GM21526 (cell line): ENCODE measurements at regions not wholly inside any gene's neighbourhood (a gene's known extent, or its start where the extent isn't known, plus 50 kb on each side); places are given as distances from the start of the nearest gene placed in this dataset.

Source experiments
- ATAC-seq: cut with Tn5 transposase; IDR thresholded peaks from one replicate; pipeline ENCODE4 v1.9.1; 2021; ENCODE audit warnings: moderate library complexity; ENCODE audit not compliant: unreplicated experiment, low FRiP score

- ATAC-seq: no peak
These were observed 483.5 kb downstream of the ARAP2 start for GRCh38 chr4:35760807-35761206.

GRCh38 chr4:35771571-35771970 is 472.7 kb downstream of the ARAP2 start:
- ATAC-seq: no peak

DNA sequence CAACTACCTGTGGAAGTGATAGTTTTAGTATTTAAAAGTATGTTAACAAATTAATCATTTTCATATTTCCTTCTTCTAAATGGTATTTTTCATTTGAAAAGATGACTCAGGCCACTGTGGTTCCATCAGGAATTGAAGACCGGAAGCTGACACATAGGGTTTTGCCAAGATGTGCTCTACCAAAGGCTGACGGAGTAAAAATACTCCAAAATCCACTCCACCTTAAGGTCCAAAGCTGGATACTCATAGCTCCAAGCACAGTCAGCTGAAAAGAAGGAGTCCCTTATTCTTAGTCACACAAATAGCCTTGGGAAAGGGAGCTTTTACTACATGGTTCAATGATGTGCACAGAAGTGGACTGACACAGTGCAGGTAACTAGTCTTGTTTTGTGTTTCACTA is 472.0 kb downstream of the ARAP2 start:
- ATAC-seq: no peak

GRCh38 chr4:35789899-35790574 is 454.3 kb downstream of the ARAP2 start:
- ATAC-seq: no peak

- ATAC-seq: no peak
These were observed 451.1 kb downstream of the ARAP2 start for GRCh38 chr4:35793045-35793722.

GRCh38 chr4:35793766-35794165 is 450.5 kb downstream of the ARAP2 start:
- no peak for ATAC-seq

GRCh38 chr4:35800669-35801068 is 443.6 kb downstream of the ARAP2 start:
- ATAC-seq: no peak

DNA sequence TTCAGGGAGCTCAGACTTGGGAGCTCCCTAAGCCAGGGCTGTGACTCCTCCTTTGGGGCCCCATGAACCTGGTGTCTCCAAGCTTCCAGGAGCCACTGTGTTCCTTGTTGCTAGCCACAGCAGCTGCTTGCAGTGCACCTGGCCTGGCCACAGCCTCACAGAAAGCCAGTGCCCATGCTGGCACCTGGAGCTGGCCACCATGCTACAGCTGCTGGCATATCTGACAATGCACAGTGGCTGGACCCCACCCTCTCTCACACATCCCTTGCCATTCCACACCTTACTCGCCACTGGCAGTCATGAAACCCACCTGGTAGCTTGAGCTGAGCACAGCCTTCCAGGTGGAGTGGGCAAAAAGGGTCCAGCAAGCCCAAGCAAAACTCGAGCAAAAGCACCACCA is 441.7 kb downstream of the ARAP2 start:
- ATAC-seq: no peak

- ATAC-seq: no peak
These were observed 425.8 kb downstream of the ARAP2 start for GRCh38 chr4:35818520-35818919.

DNA sequence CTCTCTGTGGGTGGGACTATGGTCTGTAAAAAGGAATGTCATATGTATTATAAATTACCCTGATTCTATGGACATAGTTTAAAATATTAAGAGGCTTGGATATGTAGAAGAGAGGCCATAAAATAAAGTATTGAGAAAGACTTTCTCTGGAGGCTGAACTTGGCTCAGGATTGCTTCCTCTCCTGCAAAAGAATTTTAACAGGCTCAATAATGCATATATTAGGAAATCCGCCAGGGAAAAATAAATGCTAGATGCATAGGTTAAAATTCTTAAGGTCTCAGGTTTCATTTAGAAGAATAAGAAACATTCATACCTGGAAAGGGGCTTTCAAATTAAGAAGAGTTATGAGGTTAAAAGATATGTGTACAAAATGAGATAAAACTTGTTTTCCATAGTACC is 424.3 kb downstream of the ARAP2 start:
- ATAC-seq: no peak

- ATAC-seq: no peak
These were observed 420.1 kb downstream of the ARAP2 start for GRCh38 chr4:35824231-35824630.

GRCh38 chr4:35835893-35836292 is 408.4 kb downstream of the ARAP2 start:
- no peak for ATAC-seq

DNA sequence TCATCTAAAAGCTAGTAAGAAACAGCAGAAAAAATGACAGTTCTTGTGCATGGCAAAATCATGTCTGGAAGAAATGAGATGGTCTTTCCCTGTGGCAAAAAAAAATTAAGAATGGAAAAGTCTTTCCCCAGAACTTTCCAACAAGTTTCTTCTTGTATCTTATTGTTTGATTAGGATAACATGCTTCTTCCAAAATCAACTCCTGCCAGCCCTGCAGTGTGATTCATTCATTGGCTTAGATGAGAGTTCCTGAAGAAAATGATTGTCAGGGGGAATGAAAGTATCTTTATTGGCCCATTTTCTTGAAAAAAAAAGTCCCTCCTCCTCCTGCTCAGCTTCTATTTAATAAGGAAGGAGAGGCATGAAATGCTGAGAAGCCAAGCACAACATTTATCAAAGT is 407.7 kb downstream of the ARAP2 start:
- ATAC-seq: no peak

- no peak for ATAC-seq
These were observed 377.3 kb downstream of the ARAP2 start for GRCh38 chr4:35867057-35867456.

DNA sequence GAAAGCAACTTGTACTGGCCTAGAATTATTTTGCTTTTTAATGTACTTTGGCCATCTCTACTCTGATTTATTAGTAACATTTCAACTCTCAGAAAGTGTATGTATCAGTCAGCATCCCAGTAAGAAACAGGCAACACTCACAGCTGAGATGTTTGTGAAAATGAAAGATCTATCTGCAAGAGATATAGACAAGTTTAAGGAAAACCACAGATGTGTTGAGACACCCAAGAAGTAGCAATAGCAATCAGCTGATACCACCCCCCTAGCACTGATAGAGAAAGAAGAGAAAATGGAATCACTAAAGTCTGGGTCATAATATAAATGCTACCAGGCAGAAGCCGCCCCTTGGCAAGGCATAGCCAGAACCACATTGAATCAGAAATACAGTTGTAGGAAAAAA is 372.0 kb downstream of the ARAP2 start:
- no peak for ATAC-seq

DNA sequence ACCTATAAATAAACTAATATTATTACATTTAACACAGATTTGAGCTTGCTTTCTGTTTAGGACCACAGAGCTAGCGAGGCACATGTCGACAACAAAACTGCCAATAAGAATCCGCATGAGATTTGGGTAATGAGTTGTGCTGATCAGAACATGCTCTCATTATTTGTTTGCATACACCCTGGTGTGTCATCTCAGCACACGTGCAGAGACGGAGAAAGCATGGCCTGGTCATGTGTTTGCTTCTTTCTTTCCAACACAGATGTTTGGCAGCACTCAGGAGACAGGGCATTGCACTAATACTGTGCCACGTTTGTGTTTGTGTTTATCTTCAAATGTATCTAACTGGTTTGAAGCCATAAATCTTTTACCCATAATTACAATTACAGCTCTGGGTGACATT is 364.8 kb downstream of the ARAP2 start:
- ATAC-seq: no peak

DNA sequence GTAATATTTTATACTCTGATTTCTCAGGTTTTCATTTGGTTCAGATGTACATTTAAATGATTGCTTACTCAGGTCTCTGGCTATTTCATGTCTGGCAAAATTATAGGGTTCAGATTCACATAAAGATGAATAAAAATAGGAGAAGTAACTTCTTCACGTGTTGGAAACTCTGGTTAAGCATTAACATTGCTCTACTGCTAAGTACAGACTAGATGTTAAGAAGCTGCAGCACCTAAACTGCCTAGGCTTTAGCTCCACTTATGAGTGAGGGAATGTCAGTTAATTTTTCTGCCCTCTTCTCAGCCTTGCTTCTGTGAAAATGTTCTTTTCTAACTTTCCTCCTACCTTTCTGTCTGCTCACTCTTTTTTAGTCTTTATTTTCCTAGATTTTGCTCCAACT is 361.2 kb downstream of the ARAP2 start:
- no peak for ATAC-seq

GRCh38 chr4:35884714-35885480 is 359.4 kb downstream of the ARAP2 start:
- no peak for ATAC-seq

DNA sequence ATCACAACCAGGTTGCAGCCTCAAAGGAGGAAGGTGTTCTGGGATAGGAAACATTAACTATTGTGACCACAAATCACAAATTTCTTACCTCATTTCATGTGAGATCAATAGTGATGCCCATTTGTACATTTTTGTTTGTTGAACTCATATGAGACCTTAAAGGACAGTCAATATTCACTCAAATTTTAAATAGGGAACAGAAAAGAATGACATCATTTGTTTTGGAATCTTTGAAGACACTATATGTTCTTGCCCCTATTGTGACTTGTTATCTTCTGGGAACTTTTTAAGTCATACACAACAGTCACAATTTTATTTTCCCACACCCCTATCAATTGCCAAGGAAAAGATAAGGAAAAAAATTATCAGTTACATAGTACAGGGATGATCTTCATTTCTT is 346.5 kb downstream of the ARAP2 start:
- ATAC-seq: no peak

DNA sequence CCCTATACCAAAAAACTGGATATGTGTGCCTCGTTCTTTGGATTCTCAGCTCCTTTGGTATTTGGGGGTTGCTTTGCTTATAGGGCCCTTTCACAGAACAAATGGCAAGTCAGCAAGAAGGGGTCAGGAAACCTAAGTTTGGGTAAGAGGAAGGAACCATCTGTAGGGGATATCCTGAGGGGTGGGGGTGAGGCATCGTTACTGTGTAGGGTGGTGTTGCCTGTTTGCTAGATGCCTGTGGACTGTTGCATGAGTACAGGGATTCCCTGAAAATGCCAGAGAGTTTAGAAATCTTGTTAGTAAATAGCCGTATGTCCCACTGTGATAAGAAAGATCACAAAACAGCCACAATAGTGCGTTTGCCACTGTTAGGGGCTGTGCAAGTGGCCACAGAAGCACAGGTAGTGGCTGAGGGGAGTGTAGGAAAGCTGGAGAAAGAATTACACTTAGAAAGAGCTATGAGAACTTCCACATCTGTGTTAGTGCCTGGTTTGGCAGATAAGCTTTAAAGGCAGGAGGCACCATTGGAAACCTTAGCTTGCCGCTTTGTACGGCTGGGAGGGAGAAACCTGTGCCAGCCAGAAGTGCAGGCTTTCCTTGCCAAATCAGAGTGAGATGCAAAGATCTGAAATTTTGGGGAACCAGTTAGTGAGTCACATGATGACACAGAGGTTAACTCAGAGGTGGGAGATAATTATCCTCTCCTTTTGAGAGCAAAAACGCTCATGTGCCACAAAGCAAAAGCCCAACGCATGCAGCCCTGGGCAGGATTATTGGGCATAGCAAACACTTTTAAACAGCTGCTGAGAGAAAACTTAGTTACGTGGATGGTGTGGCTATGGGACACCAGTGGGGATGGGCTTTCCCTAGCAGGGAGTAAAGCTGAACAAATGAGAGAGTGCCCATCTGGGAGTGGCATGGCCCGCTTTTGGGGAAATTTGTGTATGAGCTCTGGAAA is 343.7 kb downstream of the ARAP2 start:
- ATAC-seq: no peak

DNA sequence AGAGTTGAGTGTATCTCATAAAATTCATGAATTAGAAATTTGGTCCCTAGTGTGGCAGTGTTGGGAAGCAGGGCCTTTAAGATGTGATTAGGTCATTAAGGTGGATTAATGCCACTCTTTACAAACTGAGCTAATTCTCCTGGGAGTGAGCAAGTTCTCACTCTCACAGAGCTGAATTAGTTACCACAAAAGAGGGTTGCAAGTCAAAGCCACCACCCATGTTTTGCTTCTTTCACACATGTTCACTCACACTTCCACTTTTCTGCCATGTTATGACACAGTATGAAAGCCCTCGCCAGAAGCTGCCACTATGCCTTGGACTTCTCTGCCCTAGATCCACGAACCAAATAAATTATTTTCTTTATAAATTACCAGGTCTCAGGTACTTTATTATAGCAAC is 332.1 kb downstream of the ARAP2 start:
- ATAC-seq: peak; percentile 89
